Vagina (tissue), 2 donors: ENCODE measurements at regions not wholly inside any gene's neighbourhood (a gene's known extent, or its start where the extent isn't known, plus 50 kb on each side); places are given as distances from the start of the nearest gene placed in this dataset.

Experiments
- POLR2A ChIP-seq, 2 donors: fragments of 450-650 bp; IDR thresholded peaks; one replicate each; pipeline ENCODE4 v1.6.1; 2017; ENCODE audit warnings: antibody characterized with exemption in 2 of 2, mild to moderate bottlenecking in 2 of 2, moderate library complexity in 2 of 2
- POLR2AphosphoS5 ChIP-seq, 2 donors: sonication (generic); formaldehyde crosslinking; IDR thresholded peaks; one replicate each; pipeline ENCODE4 v1.9.0; 2017; ENCODE audit warnings: antibody characterized with exemption in 2 of 2, mild to moderate bottlenecking in 2 of 2, low read depth in 1 of 2; ENCODE audit not compliant: insufficient read depth in 1 of 2
- TF ChIP-seq, protein P1 (sequence below), 3 experiments: fragments of 450-650 bp in 2 of 3; fragments of 200-600 bp in 1 of 3; sonication (generic) in 1 of 3; IDR thresholded peaks; one replicate each; pipeline ENCODE4 v1.5.1; 2017 to 2019; ENCODE audit warnings: antibody characterized with exemption in 3 of 3, mild to moderate bottlenecking in 2 of 3, moderate library complexity in 2 of 3

DNA sequence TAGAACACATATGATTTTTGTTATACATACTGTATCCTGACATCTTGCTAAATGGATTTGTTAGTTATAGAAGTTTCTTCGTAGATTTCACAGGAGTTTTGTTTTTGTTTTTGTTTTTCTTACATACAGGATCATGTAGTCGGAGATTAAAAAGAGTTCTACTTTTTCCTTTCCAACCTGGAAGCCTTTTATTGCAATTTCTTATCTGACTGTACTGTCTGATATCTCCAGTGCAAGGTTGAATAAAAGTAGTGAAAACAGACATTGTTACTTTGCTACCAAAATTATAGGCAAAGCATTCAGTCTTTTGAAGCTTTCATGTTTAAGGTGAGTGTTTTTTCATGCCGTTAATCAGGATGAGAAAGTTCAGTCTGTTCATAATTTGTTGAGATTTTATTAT is 117.4 kb upstream of the PRSS3 start:
- TF ChIP-seq, protein P1, sequence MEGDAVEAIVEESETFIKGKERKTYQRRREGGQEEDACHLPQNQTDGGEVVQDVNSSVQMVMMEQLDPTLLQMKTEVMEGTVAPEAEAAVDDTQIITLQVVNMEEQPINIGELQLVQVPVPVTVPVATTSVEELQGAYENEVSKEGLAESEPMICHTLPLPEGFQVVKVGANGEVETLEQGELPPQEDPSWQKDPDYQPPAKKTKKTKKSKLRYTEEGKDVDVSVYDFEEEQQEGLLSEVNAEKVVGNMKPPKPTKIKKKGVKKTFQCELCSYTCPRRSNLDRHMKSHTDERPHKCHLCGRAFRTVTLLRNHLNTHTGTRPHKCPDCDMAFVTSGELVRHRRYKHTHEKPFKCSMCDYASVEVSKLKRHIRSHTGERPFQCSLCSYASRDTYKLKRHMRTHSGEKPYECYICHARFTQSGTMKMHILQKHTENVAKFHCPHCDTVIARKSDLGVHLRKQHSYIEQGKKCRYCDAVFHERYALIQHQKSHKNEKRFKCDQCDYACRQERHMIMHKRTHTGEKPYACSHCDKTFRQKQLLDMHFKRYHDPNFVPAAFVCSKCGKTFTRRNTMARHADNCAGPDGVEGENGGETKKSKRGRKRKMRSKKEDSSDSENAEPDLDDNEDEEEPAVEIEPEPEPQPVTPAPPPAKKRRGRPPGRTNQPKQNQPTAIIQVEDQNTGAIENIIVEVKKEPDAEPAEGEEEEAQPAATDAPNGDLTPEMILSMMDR (IDR thresholded peaks at IDR 0.05): no peak
- no peak for TF ChIP-seq POLR2AphosphoS5 (IDR thresholded peaks at IDR 0.05; ENCODE audit: insufficient read depth in 1 of 2, low read depth in 1 of 2)
- TF ChIP-seq POLR2A (IDR thresholded peaks at IDR 0.05): no peak
